PFSK-1 (cell line): ENCODE measurements at regions not wholly inside any gene's neighbourhood (a gene's known extent, or its start where the extent isn't known, plus 50 kb on each side); places are given as distances from the start of the nearest gene placed in this dataset.

Source experiments
- FOXP2 ChIP-seq: optimal IDR thresholded peaks from 2 replicates; pipeline ENCODE3; 2011; ENCODE audit warnings: borderline replicate concordance, control low read depth, inconsistent platforms; ENCODE audit not compliant: insufficient read depth; ENCODE audit errors: extremely low read length, extremely low read depth
- POLR2AphosphoS5 ChIP-seq: IDR thresholded peaks from 2 replicates; pipeline ENCODE4 v1.6.1; 2012; ENCODE audit warnings: low read depth, mild to moderate bottlenecking, control low read depth, low read length, moderate library complexity
- REST ChIP-seq, 2 experiments: IDR thresholded peaks; 2 replicates each; pipeline versions ENCODE4 v1.6.1 to v1.8.0; 2011 to 2012; ENCODE audit warnings: low read depth in 2 of 2, low read length in 2 of 2, control low read depth in 1 of 2, inconsistent platforms in 1 of 2, mild to moderate bottlenecking in 1 of 2, moderate library complexity in 1 of 2; ENCODE audit not compliant: insufficient read depth in 1 of 2
- SIN3A ChIP-seq: IDR thresholded peaks from 2 replicates; pipeline ENCODE4 v1.6.1; 2012; ENCODE audit warnings: mild to moderate bottlenecking, low read length, moderate library complexity, borderline replicate concordance; ENCODE audit not compliant: insufficient read depth
- TAF1 ChIP-seq: IDR thresholded peaks from 2 replicates; pipeline ENCODE4 v1.6.1; 2012; ENCODE audit warnings: low read length, control low read depth, borderline replicate concordance; ENCODE audit not compliant: insufficient read depth

GRCh38 chr1:222028676-222029075 is 286.8 kb upstream of the DUSP10 start:
- no peak for TF ChIP-seq POLR2AphosphoS5
- no peak for TF ChIP-seq SIN3A
- TF ChIP-seq TAF1 = no peak
- no peak for TF ChIP-seq FOXP2
- no peak for TF ChIP-seq REST (IDR thresholded peaks at IDR 0.05; ENCODE audit: insufficient read depth in 1 of 2, low read depth in 2 of 2, low read length in 2 of 2)

DNA sequence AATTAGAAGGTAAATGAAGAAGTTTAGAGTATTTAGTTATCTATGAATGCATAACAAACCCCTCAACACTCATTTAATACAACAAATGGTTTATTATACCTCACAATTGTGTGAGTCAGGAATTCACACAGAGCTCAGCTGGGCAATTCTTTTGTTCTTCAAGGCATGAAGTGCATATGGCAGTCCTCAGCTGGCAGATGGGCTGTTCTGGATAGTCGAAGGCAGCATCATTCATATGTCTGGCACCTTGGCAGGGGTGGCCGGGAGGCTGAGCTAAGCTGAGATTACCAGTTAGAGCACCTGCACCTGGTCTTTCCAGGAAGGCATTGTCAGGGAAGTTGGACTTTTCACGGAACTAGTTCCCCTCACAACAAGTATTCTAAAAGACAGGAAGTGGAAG is 286.2 kb upstream of the DUSP10 start:
- TF ChIP-seq REST (IDR thresholded peaks at IDR 0.05; ENCODE audit: insufficient read depth in 1 of 2, low read depth in 2 of 2, low read length in 2 of 2) (no peak), TAF1 (no peak), SIN3A (no peak), FOXP2 (no peak), POLR2AphosphoS5 (no peak)

- no peak for TF ChIP-seq TAF1
- no peak for TF ChIP-seq FOXP2
- TF ChIP-seq POLR2AphosphoS5 = no peak
- TF ChIP-seq SIN3A = no peak
- TF ChIP-seq REST (IDR thresholded peaks at IDR 0.05; ENCODE audit: insufficient read depth in 1 of 2, low read depth in 2 of 2, low read length in 2 of 2) = no peak
These were observed 284.4 kb upstream of the DUSP10 start for GRCh38 chr1:222026280-222026679.

DNA sequence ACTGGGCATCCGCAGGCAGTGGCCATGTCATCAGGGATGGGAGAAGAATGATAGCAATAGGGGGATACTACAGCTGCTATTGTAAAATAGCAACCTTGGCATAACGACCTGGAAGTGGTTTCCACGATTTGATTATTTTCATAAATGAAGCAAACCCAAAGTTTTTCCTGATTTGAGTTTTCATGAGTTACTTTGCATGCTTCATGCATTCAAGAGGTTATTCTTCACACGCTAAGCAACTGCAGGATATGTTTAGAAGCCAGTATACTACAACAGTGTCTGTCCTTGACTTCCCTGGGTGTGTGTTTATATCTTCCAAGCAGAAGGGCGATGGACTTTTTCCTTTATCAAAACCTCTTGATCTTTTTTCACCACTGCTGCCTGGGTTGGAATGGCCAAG is 281.1 kb upstream of the DUSP10 start:
- no peak for TF ChIP-seq TAF1
- TF ChIP-seq SIN3A = no peak
- TF ChIP-seq REST (IDR thresholded peaks at IDR 0.05; ENCODE audit: insufficient read depth in 1 of 2, low read depth in 2 of 2, low read length in 2 of 2) = no peak
- TF ChIP-seq POLR2AphosphoS5 = no peak
- no peak for TF ChIP-seq FOXP2

DNA sequence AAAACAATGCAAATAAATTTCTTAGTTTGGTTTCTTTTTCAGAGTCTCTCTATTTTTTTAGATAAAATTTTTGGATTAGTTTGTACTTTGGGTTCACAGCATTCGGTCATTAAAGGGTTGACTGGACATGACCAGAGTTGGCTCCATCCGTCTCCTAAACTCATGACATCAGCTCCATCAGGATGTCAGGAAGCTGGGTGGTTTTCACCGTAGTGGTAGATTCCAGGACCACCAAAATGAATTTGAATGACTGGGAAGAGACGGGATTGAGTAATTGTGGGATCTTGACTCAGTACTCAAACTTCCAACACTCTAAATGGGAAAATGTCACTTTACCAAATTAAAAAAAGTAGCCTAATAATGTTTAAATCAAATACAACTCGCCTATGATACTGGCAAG is 279.2 kb upstream of the DUSP10 start:
- TF ChIP-seq REST (IDR thresholded peaks at IDR 0.05; ENCODE audit: insufficient read depth in 1 of 2, low read depth in 2 of 2, low read length in 2 of 2) (no peak), POLR2AphosphoS5 (no peak), TAF1 (no peak), SIN3A (no peak), FOXP2 (no peak)
